NCI-H748 treated with DMSO at 0.1 percent for 48 hours (cell line): ENCODE measurements at regions not wholly inside any gene's neighbourhood (a gene's known extent, or its start where the extent isn't known, plus 50 kb on each side); places are given as distances from the start of the nearest gene placed in this dataset.

Source experiments
- DNase-seq: peaks from one replicate; lab custom pipeline; 2025; lab: John Stamatoyannopoulos, UW

GRCh38 chr7:156223935-156224832 lies 411.9 kb upstream of the SHH start:
- DNase-seq, result no peak

GRCh38 chr7:156222611-156223010 lies 410.3 kb upstream of the SHH start:
- DNase-seq, result no peak

- DNase-seq, result no peak
Measured at GRCh38 chr7:156222151-156222550, 409.9 kb upstream of the SHH start.

GRCh38 chr7:156220701-156221100 lies 408.4 kb upstream of the SHH start:
- no peak for DNase-seq

- DNase-seq, result no peak
Measured at GRCh38 chr7:156220078-156220605, 407.9 kb upstream of the SHH start.

- DNase-seq, result no peak
Measured at GRCh38 chr7:156219307-156220077, 407.2 kb upstream of the SHH start.

GRCh38 chr7:156218544-156219306 lies 406.5 kb upstream of the SHH start:
- no peak for DNase-seq

GRCh38 chr7:156217803-156218202 lies 405.5 kb upstream of the SHH start:
- no peak for DNase-seq

- no peak for DNase-seq
Measured at GRCh38 chr7:156209087-156209486, 396.8 kb upstream of the SHH start.

- DNase-seq, result no peak
Measured at GRCh38 chr7:156207306-156207705, 395.0 kb upstream of the SHH start.

GRCh38 chr7:156206174-156206573 lies 393.9 kb upstream of the SHH start:
- DNase-seq, result no peak

GRCh38 chr7:156204820-156205219 lies 392.6 kb upstream of the SHH start:
- DNase-seq, result no peak

GRCh38 chr7:156203923-156204322 lies 391.7 kb upstream of the SHH start:
- no peak for DNase-seq

- DNase-seq, result no peak
Measured at GRCh38 chr7:156198277-156198676, 386.0 kb upstream of the SHH start.

- no peak for DNase-seq
Measured at GRCh38 chr7:156196649-156197048, 384.4 kb upstream of the SHH start.

- DNase-seq, result no peak
Measured at GRCh38 chr7:156195276-156195675, 383.0 kb upstream of the SHH start.

- DNase-seq, result no peak
Measured at GRCh38 chr7:156194813-156195212, 382.6 kb upstream of the SHH start.

- no peak for DNase-seq
Measured at GRCh38 chr7:156192921-156193320, 380.7 kb upstream of the SHH start.

- DNase-seq, result no peak
Measured at GRCh38 chr7:156191090-156191489, 378.8 kb upstream of the SHH start.

- no peak for DNase-seq
Measured at GRCh38 chr7:156185076-156185475, 372.8 kb upstream of the SHH start.

- DNase-seq, result no peak
Measured at GRCh38 chr7:156184164-156184563, 371.9 kb upstream of the SHH start.
